ENCODE measurements at regions not wholly inside any gene's neighbourhood (a gene's known extent, or its start where the extent isn't known, plus 50 kb on each side); places are given as distances from the start of the nearest gene placed in this dataset.

- TF ChIP-seq CTCF (IDR thresholded peaks at IDR 0.05) = no peak
- no peak for TF ChIP-seq POLR2A (IDR thresholded peaks at IDR 0.05)
- TF ChIP-seq EP300 (IDR thresholded peaks at IDR 0.05) = no peak
Observed at GRCh38 chr3:31086698-31087097, 192.2 kb upstream of the GADL1 start.
